ENCODE measurements at regions not wholly inside any gene's neighbourhood (a gene's known extent, or its start where the extent isn't known, plus 50 kb on each side); places are given as distances from the start of the nearest gene placed in this dataset.

GRCh38 chr11:37984991-37985390, 1387.0 kb upstream of the RAG2 start:
- TF ChIP-seq CTCF (IDR thresholded peaks at IDR 0.05) = no peak
- TF ChIP-seq, protein P1, sequence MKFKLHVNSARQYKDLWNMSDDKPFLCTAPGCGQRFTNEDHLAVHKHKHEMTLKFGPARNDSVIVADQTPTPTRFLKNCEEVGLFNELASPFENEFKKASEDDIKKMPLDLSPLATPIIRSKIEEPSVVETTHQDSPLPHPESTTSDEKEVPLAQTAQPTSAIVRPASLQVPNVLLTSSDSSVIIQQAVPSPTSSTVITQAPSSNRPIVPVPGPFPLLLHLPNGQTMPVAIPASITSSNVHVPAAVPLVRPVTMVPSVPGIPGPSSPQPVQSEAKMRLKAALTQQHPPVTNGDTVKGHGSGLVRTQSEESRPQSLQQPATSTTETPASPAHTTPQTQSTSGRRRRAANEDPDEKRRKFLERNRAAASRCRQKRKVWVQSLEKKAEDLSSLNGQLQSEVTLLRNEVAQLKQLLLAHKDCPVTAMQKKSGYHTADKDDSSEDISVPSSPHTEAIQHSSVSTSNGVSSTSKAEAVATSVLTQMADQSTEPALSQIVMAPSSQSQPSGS (CRISPR knock-in tag; IDR thresholded peaks at IDR 0.05; ENCODE audit: borderline replicate concordance, low read depth) = no peak
- TF ChIP-seq RELA (CRISPR knock-in tag; IDR thresholded peaks at IDR 0.05; ENCODE audit: borderline replicate concordance) = no peak
- TF ChIP-seq NR3C1 (CRISPR knock-in tag; conservative IDR thresholded peaks at IDR 0.05; ENCODE audit: low read depth) = no peak
- TF ChIP-seq NR1H2 (CRISPR knock-in tag; IDR thresholded peaks at IDR 0.05) = no peak
- TF ChIP-seq SMAD3 (CRISPR knock-in tag; IDR thresholded peaks at IDR 0.05; ENCODE audit: borderline replicate concordance) = no peak
- TF ChIP-seq HMGA2 (CRISPR knock-in tag; IDR thresholded peaks at IDR 0.05) = no peak
- TF ChIP-seq JUN (CRISPR knock-in tag; IDR thresholded peaks at IDR 0.05) = no peak
- TF ChIP-seq ZNF138 (CRISPR knock-in tag; conservative IDR thresholded peaks at IDR 0.05) = no peak
- no peak for TF ChIP-seq TEAD4 (CRISPR knock-in tag; IDR thresholded peaks at IDR 0.05)
- TF ChIP-seq ELF4 (CRISPR knock-in tag; IDR thresholded peaks at IDR 0.05; ENCODE audit: low read depth) = no peak

Data from WTC11 (cell line).